ENCODE measurements at regions not wholly inside any gene's neighbourhood (a gene's known extent, or its start where the extent isn't known, plus 50 kb on each side); places are given as distances from the start of the nearest gene placed in this dataset.

DNA sequence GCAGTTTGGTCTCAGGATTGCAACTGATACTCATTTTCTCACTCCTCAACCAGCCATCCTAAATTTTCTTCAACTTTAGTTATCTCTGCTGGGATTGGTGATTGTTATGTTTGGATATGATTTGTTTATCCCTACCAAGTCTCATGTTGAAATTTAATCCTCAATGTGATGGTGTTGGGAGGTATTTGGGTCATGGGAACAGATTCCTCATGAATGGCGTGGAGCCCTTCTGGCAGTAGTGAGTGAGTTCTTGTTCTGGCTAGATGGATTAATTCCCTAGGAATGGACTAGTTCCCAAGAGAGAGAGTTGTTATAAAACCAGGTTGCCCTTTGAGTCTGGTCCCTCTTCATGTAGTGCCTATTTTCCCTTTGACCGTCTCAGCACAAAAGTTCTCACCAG, 399.9 kb downstream of the SQOR start:
- TF ChIP-seq, protein P1, sequence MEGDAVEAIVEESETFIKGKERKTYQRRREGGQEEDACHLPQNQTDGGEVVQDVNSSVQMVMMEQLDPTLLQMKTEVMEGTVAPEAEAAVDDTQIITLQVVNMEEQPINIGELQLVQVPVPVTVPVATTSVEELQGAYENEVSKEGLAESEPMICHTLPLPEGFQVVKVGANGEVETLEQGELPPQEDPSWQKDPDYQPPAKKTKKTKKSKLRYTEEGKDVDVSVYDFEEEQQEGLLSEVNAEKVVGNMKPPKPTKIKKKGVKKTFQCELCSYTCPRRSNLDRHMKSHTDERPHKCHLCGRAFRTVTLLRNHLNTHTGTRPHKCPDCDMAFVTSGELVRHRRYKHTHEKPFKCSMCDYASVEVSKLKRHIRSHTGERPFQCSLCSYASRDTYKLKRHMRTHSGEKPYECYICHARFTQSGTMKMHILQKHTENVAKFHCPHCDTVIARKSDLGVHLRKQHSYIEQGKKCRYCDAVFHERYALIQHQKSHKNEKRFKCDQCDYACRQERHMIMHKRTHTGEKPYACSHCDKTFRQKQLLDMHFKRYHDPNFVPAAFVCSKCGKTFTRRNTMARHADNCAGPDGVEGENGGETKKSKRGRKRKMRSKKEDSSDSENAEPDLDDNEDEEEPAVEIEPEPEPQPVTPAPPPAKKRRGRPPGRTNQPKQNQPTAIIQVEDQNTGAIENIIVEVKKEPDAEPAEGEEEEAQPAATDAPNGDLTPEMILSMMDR (IDR thresholded peaks at IDR 0.05; ENCODE audit: low read depth, low read length) = no peak
- no peak for DNase-seq (ENCODE audit: extremely low read depth, low read depth)

DNA sequence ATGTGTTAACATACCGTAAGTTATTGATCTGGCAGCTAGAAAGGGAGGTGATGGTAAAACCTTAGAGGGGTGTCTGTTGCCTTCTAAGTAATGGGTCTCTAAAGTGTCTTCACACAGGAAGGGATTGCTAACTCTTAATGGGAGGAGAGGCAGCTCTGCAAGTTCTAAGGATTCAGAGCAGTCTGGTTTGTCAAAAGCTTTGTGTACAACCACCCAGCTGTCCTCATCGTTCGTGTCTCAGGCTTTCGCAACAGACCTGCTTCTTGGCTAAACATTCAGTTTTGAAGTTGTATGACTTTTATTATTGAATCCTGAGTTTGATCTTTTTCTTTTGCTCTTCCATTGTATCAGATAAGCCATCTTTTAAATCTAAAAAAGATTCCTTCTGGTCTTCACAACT, 404.9 kb downstream of the SQOR start:
- no peak for DNase-seq (ENCODE audit: extremely low read depth, low read depth)
- TF ChIP-seq, protein P1 (IDR thresholded peaks at IDR 0.05; ENCODE audit: low read depth, low read length) = no peak

DNA sequence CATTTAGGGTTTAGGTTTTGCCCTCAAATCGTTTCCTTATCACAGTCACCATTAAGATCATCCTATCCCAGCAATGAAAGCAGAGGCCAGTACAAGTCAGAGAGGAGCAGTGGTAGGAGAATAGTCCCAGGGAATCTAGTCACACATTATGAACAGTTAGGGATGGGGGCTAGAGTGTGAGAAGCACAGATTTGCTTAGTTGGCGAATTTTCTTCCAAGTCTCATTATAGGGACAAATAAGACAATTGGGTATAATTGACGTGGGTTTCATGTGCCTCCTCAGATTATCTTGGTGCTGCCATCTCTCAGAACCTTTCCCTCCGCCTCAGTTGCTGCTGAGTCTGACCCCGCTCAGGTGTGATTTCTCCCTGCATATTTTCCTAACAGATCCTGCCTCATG, 407.1 kb downstream of the SQOR start:
- DNase-seq (ENCODE audit: extremely low read depth, low read depth) = no peak
- TF ChIP-seq, protein P1 (IDR thresholded peaks at IDR 0.05; ENCODE audit: low read depth, low read length) = no peak

DNA sequence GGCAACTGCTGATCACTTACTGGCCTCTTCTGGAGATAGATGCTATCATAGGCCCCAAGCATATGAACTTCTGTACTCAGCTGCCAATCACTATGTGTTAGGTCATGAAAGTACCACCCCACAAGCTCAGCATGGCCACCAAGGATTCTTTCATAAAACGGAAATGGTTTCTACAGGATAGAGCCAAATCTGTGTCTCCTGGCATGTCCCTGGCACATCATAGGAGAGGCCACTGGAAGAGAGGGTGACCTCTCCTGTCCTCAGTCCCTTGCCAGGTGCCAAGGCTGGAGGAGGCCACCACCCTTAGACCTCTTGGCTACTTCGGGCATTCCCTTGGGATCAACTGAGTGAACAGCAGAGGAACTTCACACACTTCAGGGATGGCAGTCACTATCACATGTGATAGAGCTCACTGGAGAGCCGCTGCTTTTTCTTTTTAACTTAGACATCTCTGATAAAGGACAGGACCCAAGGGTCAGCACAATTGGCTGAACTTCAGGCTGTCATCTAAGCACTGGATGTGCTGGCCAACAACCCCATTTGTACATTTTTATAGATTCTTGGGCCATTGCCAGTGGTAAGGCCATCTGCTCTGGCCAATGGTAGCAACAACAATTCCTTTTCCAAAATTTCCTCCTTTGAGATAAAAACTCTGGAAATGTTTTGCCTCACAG, 425.2 kb downstream of the SQOR start:
- TF ChIP-seq, protein P1 (IDR thresholded peaks at IDR 0.05; ENCODE audit: low read depth, low read length) = no peak
- no peak for DNase-seq (ENCODE audit: extremely low read depth, low read depth)

DNA sequence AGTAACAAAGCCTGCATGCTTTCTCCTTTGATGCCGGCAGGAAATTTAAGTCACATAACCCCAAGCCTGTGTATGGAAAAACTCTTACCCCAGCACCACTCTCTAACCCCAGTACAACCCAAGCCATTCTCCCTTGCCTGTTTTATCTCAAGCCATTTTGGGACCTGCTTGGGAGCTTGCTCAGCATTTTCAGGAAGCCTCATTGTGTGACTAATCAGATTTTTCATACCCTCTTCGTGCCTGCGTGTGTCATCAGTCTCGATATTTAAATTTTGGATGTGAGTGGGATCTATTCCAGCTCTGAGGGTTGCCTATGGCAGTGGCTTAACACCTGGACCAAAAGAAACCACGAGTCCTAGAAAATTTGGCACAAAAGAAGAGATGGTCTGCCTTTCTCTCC, 426.2 kb downstream of the SQOR start:
- TF ChIP-seq, protein P1 (IDR thresholded peaks at IDR 0.05; ENCODE audit: low read depth, low read length) = no peak
- no peak for DNase-seq (ENCODE audit: extremely low read depth, low read depth)

DNA sequence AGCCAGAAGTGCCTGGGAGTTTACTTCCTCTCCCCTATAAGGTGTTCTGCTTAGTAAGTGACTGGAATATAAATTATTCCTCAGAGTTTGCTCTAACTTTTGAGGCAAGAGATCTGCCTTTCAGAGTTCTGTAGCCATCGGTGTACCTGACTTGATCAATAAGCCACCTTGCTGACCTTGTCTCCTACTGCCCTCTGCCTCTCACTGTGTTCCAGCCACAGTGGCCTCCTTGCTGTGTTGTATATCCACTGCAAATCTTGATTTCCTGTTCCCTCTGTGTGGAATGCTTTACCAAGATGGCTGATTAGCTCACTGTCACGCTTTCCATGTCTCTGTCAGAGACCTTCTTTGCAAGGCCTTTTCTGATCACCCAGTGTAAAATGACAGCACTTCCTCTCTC, 442.4 kb downstream of the SQOR start:
- DNase-seq (ENCODE audit: extremely low read depth, low read depth) = no peak
- TF ChIP-seq, protein P1 (IDR thresholded peaks at IDR 0.05; ENCODE audit: low read depth, low read length) = no peak

DNA sequence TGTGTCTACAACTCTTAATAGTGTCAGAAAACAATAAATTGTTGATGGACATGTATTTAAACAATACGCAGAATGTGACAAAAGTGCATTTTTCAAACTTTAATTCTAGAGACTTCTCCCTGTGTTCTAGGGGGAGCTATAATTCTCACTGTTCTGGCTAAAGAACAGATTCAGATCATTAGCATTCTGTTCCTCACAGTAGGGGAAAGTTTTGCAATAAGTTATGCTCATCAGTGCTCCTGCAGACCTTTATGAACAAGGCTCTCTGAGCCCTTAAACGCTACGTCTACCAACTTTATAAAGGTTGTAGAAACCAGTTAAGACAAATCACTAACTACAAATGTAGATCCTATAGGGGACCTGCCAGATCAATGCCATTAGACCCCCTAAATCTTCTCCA, 444.2 kb downstream of the SQOR start:
- DNase-seq (ENCODE audit: extremely low read depth, low read depth) = no peak
- TF ChIP-seq, protein P1 (IDR thresholded peaks at IDR 0.05; ENCODE audit: low read depth, low read length) = no peak

Data from AG09319 (cell line).